GM20000 (cell line): ENCODE measurements at regions not wholly inside any gene's neighbourhood (a gene's known extent, or its start where the extent isn't known, plus 50 kb on each side); places are given as distances from the start of the nearest gene placed in this dataset.

ENCODE experiments used
- DNase-seq: peaks from one replicate; pipeline ENCODE4 v3.0.0; 2012; ENCODE audit warnings: low spot score
- CTCF ChIP-seq: IDR thresholded peaks from 2 replicates; pipeline ENCODE4 v1.5.1; 2012; ENCODE audit warnings: mild to moderate bottlenecking, control low read depth; ENCODE audit errors: extremely low read depth, missing control alignments

GRCh38 chr18:30086351-30086750 lies 956.2 kb downstream of the DSC3 start:
- TF ChIP-seq CTCF, result no peak
- DNase-seq, result no peak

DNA sequence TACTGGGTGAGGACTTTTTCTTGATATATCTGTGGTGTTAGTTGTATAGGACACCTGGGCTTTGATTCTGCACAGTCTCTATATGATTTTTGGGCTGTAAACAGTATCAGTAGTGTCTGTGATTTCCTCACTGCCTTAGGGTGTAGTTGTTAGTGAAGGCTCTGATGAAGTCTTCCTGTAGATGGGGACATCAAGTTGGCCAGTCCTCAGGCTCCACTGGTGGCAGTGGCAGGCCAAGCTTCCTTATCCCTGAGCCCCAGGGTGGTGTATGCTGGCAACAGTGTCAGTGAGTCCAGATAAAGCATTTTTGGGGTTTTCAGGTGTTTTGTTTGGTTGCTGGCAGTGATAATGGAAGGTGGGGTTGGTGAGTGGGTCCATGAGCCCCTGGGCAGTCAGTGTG lies 961.4 kb downstream of the DSC3 start:
- DNase-seq, result no peak
- no peak for TF ChIP-seq CTCF

DNA sequence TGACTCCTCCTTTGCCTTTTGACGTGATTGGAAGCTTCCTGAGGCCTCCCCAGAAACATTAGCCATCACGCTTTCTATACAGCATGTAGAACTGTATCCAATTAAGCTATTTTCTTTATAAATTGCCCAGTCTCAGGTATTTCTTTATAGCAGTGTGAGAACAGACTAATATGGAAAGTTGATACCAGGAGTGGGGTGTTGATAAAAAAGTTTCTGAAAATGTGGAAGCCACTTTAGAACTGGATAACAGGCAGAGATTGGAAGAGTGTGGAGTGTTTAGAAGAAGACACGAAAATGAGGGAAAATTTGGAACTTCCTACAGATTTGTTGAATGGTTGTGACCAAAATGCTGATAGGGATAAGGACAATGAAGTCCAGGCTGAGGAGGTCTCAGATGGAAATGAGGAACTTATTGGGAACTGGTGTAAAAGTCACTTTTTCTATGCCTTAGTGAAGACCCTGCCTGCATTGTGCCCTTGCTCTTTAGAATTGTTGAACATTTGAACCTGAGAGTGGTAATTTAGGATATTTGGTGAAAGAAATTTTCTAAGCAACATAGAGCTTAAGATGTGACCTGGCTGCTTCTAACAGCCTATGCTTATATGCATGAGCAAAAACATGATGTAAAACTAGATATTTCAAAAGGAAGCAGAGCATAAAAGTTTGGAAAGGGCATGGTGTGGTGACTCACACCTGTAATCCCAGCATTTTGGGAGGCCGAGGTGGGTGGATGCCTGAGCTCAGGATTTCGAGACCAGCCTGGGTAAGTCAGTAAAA lies 969.7 kb downstream of the DSC3 start:
- TF ChIP-seq CTCF, result no peak
- no peak for DNase-seq

GRCh38 chr18:30066288-30066687 lies 976.3 kb downstream of the DSC3 start:
- TF ChIP-seq CTCF, result no peak
- no peak for DNase-seq

GRCh38 chr18:30057398-30057797 lies 985.1 kb downstream of the DSC3 start:
- no peak for DNase-seq

GRCh38 chr18:30056528-30056927 lies 986.0 kb downstream of the DSC3 start:
- DNase-seq, result no peak
- no peak for TF ChIP-seq CTCF

More at GRCh38 chr18:30057398-30057797, 985.1 kb downstream of the DSC3 start:
- TF ChIP-seq CTCF, result no peak

- no peak for TF ChIP-seq CTCF
- DNase-seq, result no peak
These were observed 998.0 kb downstream of the DSC3 start for GRCh38 chr18:30044496-30044895.
